HG03039 (cell line): ENCODE measurements at regions not wholly inside any gene's neighbourhood (a gene's known extent, or its start where the extent isn't known, plus 50 kb on each side); places are given as distances from the start of the nearest gene placed in this dataset.
"Not testable (repeated sequence)": the region's sequence is repeated elsewhere in the genome, so short reads cannot be mapped to it uniquely, and the experiment has no call there.

Experiments used
- ATAC-seq: cut with Tn5 transposase; IDR thresholded peaks from one replicate; pipeline ENCODE4 v1.9.1; 2021; ENCODE audit warnings: mild to moderate bottlenecking, moderate library complexity; ENCODE audit not compliant: unreplicated experiment

- ATAC-seq: no peak
These were observed 468.5 kb upstream of the MGAT4C start for GRCh38 chr12:86724716-86725115.

DNA sequence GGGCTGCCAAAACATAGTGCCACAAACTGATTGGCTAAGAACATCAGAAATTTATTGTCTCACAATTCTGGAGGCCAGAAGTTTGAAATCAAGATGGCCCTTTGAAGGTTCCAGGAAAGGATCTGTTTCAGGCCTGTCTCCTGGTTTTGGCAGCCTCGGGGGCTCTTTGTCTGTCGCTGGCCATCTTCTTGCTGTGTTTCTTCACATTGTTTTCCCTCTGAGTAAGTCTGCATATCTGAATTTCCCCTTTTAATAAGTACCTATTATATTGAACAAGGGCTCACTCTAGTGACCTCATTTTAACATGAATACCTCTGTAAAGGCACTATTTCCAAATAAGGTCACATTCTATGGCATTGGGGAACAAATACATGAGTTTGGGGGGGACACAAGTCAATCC, 467.1 kb upstream of the MGAT4C start:
- no peak for ATAC-seq

GRCh38 chr12:86721713-86722397, 465.7 kb upstream of the MGAT4C start:
- no peak for ATAC-seq

DNA sequence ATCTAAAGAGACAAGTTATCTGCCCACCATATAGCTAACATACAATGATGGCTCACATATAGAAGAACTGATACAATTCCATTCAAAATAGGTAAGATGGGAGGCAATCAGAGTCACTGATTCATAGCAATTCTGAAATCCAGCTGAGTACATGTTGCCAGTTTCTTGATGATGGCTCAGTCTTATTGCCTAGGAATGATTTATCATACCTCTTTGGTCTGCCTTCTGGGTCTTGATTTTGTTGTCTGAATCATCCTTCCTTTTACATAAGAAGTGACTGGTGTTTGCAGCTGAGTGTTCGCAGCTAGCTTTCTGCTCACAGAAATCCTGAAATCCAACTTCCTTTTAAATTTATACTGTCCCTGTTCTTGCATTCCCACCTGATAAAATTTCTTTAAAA, 463.2 kb upstream of the MGAT4C start:
- ATAC-seq: no peak

- ATAC-seq: no peak
These were observed 456.9 kb upstream of the MGAT4C start for GRCh38 chr12:86713121-86713520.

- no peak for ATAC-seq
These were observed 456.2 kb upstream of the MGAT4C start for GRCh38 chr12:86712425-86712843.

DNA sequence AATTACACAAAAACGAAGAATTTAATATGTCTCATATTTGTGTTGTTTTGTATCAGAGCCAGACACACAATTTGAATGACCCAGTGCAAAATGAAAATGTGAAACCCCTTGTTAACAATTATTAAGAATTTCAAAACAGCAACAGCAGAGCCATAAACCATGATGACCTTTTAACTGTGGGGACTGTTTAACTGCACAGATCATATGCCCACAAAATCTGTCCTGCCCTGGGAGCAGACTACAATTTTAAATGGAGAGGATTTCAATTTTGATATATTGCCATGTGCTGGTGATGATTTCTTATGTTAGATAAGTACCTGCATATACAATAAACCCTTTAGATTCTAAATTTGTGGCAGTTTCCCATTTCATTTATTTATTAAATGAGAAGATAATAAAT, 455.5 kb upstream of the MGAT4C start:
- ATAC-seq: no peak

DNA sequence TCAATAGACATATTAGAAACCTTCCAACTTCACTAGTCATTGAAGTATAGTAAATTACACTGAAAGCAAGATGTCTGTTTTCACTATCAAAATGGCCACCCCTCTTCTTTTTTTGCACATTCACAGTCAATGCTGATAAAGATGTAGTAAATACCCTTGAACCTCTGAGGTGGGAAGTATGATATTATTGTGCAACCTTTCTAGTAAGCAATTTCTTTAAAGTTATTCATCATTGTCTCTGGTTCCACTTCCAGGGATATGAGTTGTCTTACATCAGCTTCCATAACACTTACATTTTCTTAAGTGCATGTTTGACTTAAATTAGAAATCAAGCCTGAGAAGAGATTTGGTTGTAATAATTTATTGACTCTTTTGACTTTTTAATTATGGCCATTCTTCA, 453.9 kb upstream of the MGAT4C start:
- no peak for ATAC-seq

DNA sequence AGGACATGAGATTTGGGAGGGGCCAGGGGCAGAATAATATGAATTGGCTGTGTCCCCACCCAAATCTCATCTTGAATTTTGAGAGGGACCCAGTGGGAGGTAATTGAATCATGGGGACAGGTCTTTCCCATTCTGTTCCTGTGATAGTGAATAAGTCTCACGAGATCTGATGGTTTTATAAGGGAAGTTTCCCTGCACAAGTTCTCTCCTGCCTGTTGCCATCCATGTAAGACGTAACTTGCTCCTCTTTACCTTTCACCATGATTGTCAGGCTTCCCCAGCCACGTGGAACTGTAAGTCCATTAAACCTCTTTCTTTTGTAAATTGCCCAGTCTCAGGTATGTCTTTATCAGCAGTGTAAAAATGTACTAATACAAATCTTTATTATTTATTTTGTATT, 452.8 kb upstream of the MGAT4C start:
- not testable (repeated sequence) for ATAC-seq

DNA sequence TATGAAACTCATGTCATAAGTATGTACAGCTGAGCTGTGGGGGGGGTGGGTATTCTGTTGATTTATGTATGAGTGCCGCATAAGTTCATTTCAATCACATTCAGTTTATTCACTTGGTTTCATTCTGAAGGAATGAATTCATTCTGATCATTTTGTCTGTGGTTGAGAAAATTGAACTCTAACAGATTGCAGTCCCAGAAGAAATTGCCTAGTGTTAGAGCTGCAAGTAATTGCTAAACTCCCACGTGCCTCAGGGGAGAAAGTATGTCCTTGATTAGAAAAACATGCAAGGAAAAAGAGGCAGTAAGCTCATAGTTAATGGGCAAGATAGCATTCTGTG, 442.4 kb upstream of the MGAT4C start:
- no peak for ATAC-seq

GRCh38 chr12:86697916-86698640, 441.9 kb upstream of the MGAT4C start:
- no peak for ATAC-seq

DNA sequence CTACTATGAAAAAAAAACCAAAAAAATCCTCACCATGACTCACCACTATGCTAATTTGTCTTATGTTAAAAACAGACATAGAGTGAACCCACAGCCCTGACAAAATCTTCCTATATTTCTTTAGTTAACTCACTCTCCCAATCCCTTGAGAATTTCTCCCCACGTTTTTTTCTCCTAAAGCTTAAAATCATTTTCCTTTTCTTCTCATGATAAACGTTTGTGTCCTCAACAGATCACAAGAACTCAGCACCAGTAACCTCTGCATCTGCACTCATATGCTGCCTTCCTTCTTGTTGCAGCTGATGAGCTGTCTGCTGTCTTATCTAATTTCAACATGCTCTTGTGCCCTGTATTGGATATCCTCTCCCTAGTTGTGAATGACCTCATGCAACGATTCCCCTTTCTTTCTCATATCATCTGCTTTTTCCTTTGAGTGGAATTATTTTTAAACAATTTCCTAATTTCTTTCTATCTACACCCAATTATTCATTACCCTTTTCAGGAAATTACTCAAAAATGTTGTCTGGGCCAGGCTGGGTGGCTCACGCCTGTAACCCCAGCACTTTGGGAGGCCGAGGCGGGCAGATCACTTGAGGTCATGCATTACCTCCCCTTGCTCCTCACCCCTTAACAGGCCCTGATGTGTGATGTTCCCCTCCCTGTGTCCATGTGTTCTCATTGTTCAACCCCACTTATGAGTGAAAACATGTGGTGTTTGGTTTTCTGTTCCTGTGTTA, 427.5 kb upstream of the MGAT4C start:
- ATAC-seq: no peak

DNA sequence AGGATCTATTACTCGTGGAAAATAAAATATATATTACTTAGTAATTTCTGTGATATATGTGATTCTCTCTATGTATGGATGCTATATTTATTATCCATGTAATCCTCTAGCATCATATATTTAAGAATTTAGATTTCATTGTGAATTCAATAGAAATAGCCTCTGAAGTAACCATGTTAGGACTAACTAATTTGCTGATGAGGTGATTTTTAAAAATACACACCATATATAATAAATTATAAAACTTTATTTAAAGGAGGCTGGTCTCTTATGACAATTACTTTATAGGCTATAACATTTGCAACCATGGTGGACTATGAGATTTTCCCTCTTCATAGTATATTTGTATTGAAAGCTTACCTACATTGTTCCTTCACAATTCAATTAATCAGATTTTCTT, 424.9 kb upstream of the MGAT4C start:
- no peak for ATAC-seq

DNA sequence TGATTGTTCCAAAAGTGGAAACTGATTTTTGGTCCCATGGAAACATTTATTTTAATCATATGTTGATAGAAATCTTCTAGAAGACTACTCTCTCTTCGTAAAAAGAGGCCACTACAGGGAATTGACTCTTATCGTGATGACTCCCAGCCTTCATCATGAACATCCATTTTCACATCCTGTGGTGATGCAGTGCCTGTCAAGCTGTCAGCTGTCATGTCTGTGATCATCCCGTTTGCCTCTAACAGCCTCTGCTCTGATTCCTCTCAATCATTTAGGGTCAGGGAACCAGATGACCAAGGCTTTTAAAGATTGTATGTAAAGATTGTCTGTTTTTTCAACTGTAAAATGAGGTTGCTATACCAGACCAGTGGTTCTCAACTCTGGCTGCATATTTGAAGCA, 419.0 kb upstream of the MGAT4C start:
- ATAC-seq: no peak

DNA sequence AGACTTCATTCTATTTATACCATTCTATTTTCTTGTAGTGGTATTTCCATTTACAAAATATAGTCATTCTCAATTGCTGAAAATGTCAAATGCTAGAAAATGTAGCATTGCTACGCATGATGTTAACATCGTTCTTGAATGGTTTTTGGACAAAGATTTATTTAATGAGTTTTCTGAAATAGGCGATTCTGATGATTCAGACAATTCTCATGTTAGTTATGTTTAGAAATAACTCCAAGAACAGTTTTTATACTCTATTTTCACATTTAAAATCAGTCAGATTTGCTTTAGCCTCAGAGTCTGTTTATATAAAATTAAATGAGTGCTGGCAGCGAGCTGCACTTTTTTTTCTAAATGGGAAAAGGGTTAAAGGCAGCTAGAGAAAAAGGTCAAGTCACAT, 414.8 kb upstream of the MGAT4C start:
- no peak for ATAC-seq

- no peak for ATAC-seq
These were observed 412.8 kb upstream of the MGAT4C start for GRCh38 chr12:86669010-86669409.

GRCh38 chr12:86666316-86666715, 410.1 kb upstream of the MGAT4C start:
- ATAC-seq: no peak

- ATAC-seq: no peak
These were observed 407.5 kb upstream of the MGAT4C start for GRCh38 chr12:86663716-86664115.

DNA sequence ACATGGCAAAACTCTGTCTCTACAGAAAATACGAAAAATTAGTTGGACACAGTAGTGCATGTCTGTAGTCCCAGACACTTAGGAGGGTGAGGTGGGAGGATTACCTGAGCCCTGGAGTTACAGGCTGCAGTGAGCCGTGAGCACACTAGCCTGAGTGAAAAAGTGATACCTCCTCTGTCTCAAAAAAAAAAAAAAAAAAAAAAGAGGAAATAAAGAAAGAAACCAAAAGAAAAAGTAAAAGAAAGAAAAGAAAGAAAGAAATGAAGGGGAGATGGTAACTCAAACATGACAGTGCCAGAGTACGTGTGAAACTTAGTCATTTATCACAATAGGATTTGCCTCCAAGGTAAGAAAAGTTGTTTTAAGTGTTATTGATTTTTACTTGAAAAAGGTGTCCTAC, 407.0 kb upstream of the MGAT4C start:
- ATAC-seq: no peak

- no peak for ATAC-seq
These were observed 406.3 kb upstream of the MGAT4C start for GRCh38 chr12:86662464-86662863.

DNA sequence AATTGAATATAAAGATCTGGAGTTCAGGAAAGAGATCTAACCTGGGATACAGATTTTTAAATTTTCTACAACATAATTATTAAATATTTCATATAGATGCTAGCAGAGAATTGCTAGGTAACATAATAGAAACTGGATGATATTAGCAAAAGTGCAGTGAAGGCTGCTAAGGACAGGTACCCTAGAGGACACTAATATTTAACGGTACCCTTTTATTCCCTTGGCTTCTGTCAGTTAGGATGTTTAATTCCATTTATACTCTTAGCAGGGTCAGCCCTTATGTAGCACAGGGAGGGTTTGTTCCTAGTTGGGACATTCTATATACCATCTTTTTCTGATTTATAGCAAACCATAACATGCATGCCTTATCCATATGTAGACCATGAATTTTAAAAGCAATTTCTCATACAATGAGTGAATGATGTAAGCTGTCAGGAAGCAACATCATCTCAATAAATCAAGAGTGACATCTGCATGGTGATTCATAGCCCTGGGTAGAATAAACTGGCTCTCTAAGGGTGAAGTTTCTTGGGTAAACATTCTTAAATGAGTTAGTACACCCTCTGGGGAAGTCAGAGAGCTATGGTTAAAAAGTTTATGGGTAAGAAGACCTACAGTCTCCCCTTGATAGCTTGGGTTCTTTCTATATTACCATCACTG, 404.4 kb upstream of the MGAT4C start:
- ATAC-seq: no peak

DNA sequence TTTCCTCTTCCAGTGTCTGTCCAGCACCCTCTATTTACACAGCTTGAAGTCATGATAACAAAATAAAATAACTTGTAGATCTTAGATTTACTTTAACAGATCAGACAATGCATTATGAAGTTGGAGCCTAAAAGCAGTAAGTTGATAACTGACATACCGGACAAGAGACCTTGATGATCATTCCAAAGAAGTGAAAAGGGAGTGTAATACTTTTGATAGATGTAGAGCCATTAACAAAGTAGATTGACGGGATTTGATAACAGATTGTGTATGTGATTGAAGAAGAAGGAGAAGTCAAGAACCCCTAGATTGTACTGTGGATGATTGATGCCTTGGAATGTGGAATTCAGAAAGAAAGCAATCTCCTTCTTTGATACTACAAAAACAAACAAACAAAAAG, 403.8 kb upstream of the MGAT4C start:
- no peak for ATAC-seq
